Erythroblast (primary cell): ENCODE measurements at regions not wholly inside any gene's neighbourhood (a gene's known extent, or its start where the extent isn't known, plus 50 kb on each side); places are given as distances from the start of the nearest gene placed in this dataset.

Experiments used
- GATA1 ChIP-seq: IDR thresholded peaks from 2 replicates; pipeline ENCODE4 v1.6.1; 2011; ENCODE audit warnings: low read depth, mild to moderate bottlenecking, control low read depth, low read length, moderate library complexity
- POLR2A ChIP-seq: IDR thresholded peaks from 2 replicates; pipeline ENCODE4 v1.6.1; 2011; ENCODE audit warnings: mild to moderate bottlenecking, low read length

- no peak for TF ChIP-seq POLR2A
- no peak for TF ChIP-seq GATA1
These were observed 447.9 kb downstream of the HTR1B start for GRCh38 chr6:77015350-77015749.
